SKM-1 treated with dmso at 0.1 percent for 144 hours (cell line): ENCODE measurements at regions not wholly inside any gene's neighbourhood (a gene's known extent, or its start where the extent isn't known, plus 50 kb on each side); places are given as distances from the start of the nearest gene placed in this dataset.

Experiments
- DNase-seq: peaks from one replicate; lab custom pipeline; 2025; ENCODE audit not compliant: unreplicated experiment; lab: John Stamatoyannopoulos, UW

GRCh38 chr15:100783291-100783690, 96.3 kb upstream of the ALDH1A3 start:
- no peak for DNase-seq

- no peak for DNase-seq
Observed at GRCh38 chr15:100783760-100784492, 95.7 kb upstream of the ALDH1A3 start.

- no peak for DNase-seq
Observed at GRCh38 chr15:100784493-100785180, 95.0 kb upstream of the ALDH1A3 start.

GRCh38 chr15:100785181-100786138, 94.2 kb upstream of the ALDH1A3 start:
- no peak for DNase-seq

- no peak for DNase-seq
Observed at GRCh38 chr15:100786139-100786531, 93.5 kb upstream of the ALDH1A3 start.

GRCh38 chr15:100786901-100787566, 92.6 kb upstream of the ALDH1A3 start:
- no peak for DNase-seq

- no peak for DNase-seq
Observed at GRCh38 chr15:100787567-100788417, 91.8 kb upstream of the ALDH1A3 start.

- no peak for DNase-seq
Observed at GRCh38 chr15:100788418-100789105, 91.1 kb upstream of the ALDH1A3 start.

- DNase-seq = no peak
Observed at GRCh38 chr15:100790786-100791265, 88.8 kb upstream of the ALDH1A3 start.

- DNase-seq = no peak
Observed at GRCh38 chr15:100794008-100794407, 85.6 kb upstream of the ALDH1A3 start.

GRCh38 chr15:100801256-100801900, 78.3 kb upstream of the ALDH1A3 start:
- DNase-seq = no peak

- no peak for DNase-seq
Observed at GRCh38 chr15:100802421-100803170, 77.0 kb upstream of the ALDH1A3 start.

GRCh38 chr15:100803171-100803440, 76.5 kb upstream of the ALDH1A3 start:
- no peak for DNase-seq

- no peak for DNase-seq
Observed at GRCh38 chr15:100806157-100806556, 73.5 kb upstream of the ALDH1A3 start.

GRCh38 chr15:100807028-100807427, 72.6 kb upstream of the ALDH1A3 start:
- DNase-seq = no peak

GRCh38 chr15:100808691-100809090, 70.9 kb upstream of the ALDH1A3 start:
- DNase-seq = no peak

- no peak for DNase-seq
Observed at GRCh38 chr15:100809151-100809550, 70.5 kb upstream of the ALDH1A3 start.

- DNase-seq = no peak
Observed at GRCh38 chr15:100809587-100809986, 70.0 kb upstream of the ALDH1A3 start.
